Cardiac fibroblast (primary cell): ENCODE measurements at regions not wholly inside any gene's neighbourhood (a gene's known extent, or its start where the extent isn't known, plus 50 kb on each side); places are given as distances from the start of the nearest gene placed in this dataset.
A peak's percentile ranks its signal among the peaks of the same experiment; 100 is the strongest.
"Not testable (repeated sequence)": the region's sequence is repeated elsewhere in the genome, so short reads cannot be mapped to it uniquely, and the experiment has no call there.

Experiments used
- DNase-seq, 2 donors: peaks; one replicate each; pipeline versions ENCODE4 v3.0.0 to v3.0.0-alpha.2; 2010; ENCODE audit warnings: low read depth in 2 of 2
- H3K4me3 ChIP-seq, 2 donors: replicated peaks in 1 of 2; 1 replicate in 1 of 2; 2 replicates in 1 of 2; pipeline ENCODE4 v1.5.1; 2011; ENCODE audit warnings: low read depth in 2 of 2, low read length in 2 of 2, mild to moderate bottlenecking in 2 of 2, moderate library complexity in 1 of 2
- CTCF ChIP-seq: IDR thresholded peaks from one replicate; pipeline ENCODE4 v1.5.1; 2011; ENCODE audit warnings: low read depth, mild to moderate bottlenecking, low read length, inconsistent platforms

DNA sequence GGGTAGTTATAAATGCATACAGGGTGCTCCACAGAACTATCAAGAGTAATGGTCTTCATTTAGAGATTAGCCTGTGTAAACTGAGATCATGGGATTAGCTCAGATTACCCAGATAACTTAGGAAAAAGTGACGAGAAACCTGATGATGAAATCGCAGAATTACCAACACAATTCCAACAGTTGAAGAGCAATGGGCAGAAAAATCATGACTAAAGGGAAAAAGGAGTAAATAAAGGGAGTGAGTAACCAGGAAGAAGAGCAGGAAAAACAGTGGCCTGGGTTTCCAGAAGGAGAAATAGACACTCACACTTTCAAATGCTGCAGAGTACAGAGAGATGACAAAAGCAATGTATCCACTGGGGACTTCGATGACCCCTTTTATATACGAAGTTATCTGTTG, 817.3 kb downstream of the TRIML1 start:
- no peak overlapping the region for H3K4me3 ChIP-seq
- TF ChIP-seq CTCF: no peak
- no peak for DNase-seq

- no peak for TF ChIP-seq CTCF
- no peak overlapping the region for H3K4me3 ChIP-seq
- DNase-seq: no peak
Observed at GRCh38 chr4:188958346-188958745, 819.1 kb downstream of the TRIML1 start.

- DNase-seq: no peak
- no peak overlapping the region for H3K4me3 ChIP-seq
- TF ChIP-seq CTCF: no peak
Observed at GRCh38 chr4:188959424-188959823, 820.2 kb downstream of the TRIML1 start.

GRCh38 chr4:188960411-188961093, 821.3 kb downstream of the TRIML1 start:
- peak; percentile 3 to 7 for DNase-seq
- TF ChIP-seq CTCF: no peak
- no peak overlapping the region for H3K4me3 ChIP-seq

- no peak overlapping the region for H3K4me3 ChIP-seq
- TF ChIP-seq CTCF: peak; percentile 26
- peak in 1 of 2 donors; percentile 45 for DNase-seq
Observed at GRCh38 chr4:188971125-188971524, 831.9 kb downstream of the TRIML1 start.

GRCh38 chr4:188975271-188975670, 836.0 kb downstream of the TRIML1 start:
- DNase-seq: no peak
- no peak overlapping the region for H3K4me3 ChIP-seq
- no peak for TF ChIP-seq CTCF

GRCh38 chr4:188976644-188977115, 837.4 kb downstream of the TRIML1 start:
- no peak for TF ChIP-seq CTCF
- no peak overlapping the region for H3K4me3 ChIP-seq
- DNase-seq: peak; percentile 28 to 45

DNA sequence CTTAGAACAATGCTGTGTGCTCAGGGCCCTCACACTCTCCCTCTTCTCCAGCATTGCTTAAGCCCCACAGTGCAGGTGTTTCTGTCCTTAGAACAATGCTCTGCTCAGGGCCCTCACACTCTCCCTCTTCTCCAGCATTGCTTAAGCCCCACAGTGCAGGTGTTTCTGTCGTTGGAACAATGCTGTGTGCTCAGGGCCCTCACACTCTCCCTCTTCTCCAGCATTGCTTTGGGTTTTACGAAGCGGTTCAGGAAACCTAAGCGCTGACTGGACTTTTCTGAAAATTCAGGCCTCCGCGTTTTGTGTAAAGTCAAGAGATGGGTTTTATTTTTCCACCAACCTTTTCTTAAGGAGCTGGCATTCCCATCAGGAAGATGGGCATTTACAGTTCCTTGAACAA, 838.0 kb downstream of the TRIML1 start:
- not testable (repeated sequence) for H3K4me3 ChIP-seq, DNase-seq
